ENCODE measurements at regions not wholly inside any gene's neighbourhood (a gene's known extent, or its start where the extent isn't known, plus 50 kb on each side); places are given as distances from the start of the nearest gene placed in this dataset.

DNA sequence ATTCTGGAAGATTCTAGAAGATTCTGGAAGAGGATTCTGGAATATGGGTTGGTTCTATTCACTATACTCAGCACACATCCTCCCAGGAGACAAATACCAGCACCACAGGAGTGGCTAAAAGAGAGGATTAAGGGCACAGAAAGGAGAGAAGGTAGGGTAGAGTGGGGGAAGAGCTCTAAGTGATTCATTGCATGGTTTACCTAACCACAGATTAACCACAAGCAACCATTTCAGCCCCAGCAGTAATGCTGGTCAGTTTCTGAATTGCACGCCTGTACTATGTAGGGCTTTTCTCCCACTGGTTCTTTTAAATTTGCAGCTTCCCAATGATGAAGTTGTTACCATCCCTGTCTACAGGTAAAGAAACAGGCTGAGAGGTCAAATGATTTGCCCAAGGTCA, 192.7 kb upstream of the PMEPA1 start:
- peaks cover 50% of the 10 kb centered on the region for H3K4me1 Mint-ChIP-seq
- H3K27ac Mint-ChIP-seq: peak overlapping the region in 1 of 3 experiments; percentile 21
- peaks cover 9% of the 10 kb centered on the region for H3K27me3 Mint-ChIP-seq (ENCODE audit: low read depth)
- H3K36me3 Mint-ChIP-seq (ENCODE audit: low read depth): no peaks in the 10 kb centered on the region
- TF ChIP-seq, protein P1, sequence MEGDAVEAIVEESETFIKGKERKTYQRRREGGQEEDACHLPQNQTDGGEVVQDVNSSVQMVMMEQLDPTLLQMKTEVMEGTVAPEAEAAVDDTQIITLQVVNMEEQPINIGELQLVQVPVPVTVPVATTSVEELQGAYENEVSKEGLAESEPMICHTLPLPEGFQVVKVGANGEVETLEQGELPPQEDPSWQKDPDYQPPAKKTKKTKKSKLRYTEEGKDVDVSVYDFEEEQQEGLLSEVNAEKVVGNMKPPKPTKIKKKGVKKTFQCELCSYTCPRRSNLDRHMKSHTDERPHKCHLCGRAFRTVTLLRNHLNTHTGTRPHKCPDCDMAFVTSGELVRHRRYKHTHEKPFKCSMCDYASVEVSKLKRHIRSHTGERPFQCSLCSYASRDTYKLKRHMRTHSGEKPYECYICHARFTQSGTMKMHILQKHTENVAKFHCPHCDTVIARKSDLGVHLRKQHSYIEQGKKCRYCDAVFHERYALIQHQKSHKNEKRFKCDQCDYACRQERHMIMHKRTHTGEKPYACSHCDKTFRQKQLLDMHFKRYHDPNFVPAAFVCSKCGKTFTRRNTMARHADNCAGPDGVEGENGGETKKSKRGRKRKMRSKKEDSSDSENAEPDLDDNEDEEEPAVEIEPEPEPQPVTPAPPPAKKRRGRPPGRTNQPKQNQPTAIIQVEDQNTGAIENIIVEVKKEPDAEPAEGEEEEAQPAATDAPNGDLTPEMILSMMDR (IDR thresholded peaks at IDR 0.05; ENCODE audit: unreplicated experiment in 3 of 3): no peak
- H3K4me3 Mint-ChIP-seq: no peak overlapping the region
- no peaks in the 10 kb centered on the region for H3K9me3 Mint-ChIP-seq

DNA sequence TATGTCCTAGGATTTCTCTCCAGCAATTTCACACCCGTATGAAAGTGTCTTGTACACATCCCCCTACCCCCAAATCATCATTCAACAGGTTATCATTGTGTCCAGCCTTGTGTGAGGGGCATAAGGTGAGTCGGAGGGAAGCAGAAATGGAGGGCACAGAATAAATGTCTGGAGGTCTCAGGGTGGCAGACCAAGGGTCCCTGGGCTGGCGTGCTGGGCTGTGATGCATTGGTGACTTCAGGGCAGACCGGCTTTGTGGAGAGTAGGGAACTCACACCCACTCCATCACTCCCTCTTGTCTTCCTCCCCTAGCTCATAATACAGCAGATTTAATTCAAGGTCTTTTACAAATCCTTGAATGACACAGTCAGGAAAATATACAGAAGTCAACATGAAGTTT, 191.7 kb upstream of the PMEPA1 start:
- Mint-ChIP-seq H3K36me3 (ENCODE audit: low read depth) (no peaks in the 10 kb centered on the region), H3K9me3 (no peaks in the 10 kb centered on the region), H3K27ac (no peak overlapping the region), H3K4me1 (peaks cover 47% of the 10 kb centered on the region), H3K27me3 (ENCODE audit: low read depth) (peaks cover 9% of the 10 kb centered on the region), H3K4me3 (no peak overlapping the region)
- TF ChIP-seq, protein P1 (IDR thresholded peaks at IDR 0.05; ENCODE audit: unreplicated experiment in 3 of 3): no peak

DNA sequence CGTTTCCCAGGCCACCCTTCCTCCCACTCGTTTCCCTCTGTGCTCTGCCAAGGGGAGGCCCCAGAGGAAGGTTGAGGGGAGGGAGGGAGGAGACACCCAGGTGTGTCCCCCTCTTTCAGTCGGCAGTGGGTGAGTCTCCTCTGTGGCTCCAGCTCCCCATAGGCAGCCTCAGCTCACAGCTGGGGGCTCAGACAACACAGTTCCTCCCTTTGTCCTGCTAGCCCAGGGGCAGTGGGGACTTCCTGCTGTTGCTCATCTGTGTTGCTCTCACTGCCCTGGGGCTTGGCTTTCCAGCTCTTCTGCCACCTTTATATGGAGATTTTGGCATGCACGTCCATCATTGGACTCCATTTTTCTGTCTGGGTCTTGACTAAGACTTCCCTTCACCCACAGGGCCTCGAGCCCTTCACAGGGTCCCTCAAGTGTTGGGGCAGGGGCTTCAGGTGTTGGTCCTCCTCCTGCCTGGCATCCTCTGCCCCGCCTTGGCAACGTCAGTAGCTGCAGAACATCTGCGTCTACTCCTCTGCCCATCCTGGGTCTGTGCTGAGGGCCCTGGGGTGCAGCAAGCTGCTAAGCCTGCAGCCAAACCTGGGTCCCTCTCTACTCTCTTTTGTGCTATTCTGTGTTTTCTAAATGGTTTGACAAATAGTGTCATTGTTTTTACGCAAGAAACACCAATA, 190.6 kb upstream of the PMEPA1 start:
- H3K9me3 Mint-ChIP-seq: no peaks in the 10 kb centered on the region
- H3K36me3 Mint-ChIP-seq (ENCODE audit: low read depth): no peaks in the 10 kb centered on the region
- TF ChIP-seq, protein P1 (IDR thresholded peaks at IDR 0.05; ENCODE audit: unreplicated experiment in 3 of 3): no peak
- H3K27me3 Mint-ChIP-seq (ENCODE audit: low read depth): peaks cover 9% of the 10 kb centered on the region
- peaks cover 36% of the 10 kb centered on the region for H3K4me1 Mint-ChIP-seq
- H3K4me3 Mint-ChIP-seq: no peak overlapping the region
- peak overlapping the region in 1 of 3 experiments; percentile 72 for H3K27ac Mint-ChIP-seq

DNA sequence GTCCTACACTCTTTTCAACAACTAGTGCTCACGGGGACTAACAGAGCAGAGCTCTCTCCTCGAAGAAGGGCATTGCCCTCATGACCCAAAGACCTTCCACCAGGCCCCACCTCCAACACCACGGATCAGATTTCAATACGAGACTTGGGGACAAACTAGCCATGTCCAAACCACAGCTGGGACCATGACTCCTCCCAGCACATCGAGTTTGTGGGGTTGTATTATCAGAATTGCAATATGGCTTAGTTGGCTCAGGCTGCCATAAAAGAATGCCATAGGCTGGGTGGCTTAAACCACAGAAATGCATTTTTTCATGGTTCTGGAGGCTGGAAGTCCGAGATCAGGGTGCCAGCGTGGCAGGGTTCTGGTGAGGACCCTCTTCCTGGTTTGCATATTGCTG, 189.7 kb upstream of the PMEPA1 start:
- no peaks in the 10 kb centered on the region for H3K9me3 Mint-ChIP-seq
- no peaks in the 10 kb centered on the region for H3K36me3 Mint-ChIP-seq (ENCODE audit: low read depth)
- H3K4me3 Mint-ChIP-seq: no peak overlapping the region
- TF ChIP-seq, protein P1 (IDR thresholded peaks at IDR 0.05; ENCODE audit: unreplicated experiment in 3 of 3): no peak
- peaks cover 9% of the 10 kb centered on the region for H3K27me3 Mint-ChIP-seq (ENCODE audit: low read depth)
- H3K27ac Mint-ChIP-seq: peak overlapping the region in 1 of 3 experiments; percentile 44
- H3K4me1 Mint-ChIP-seq: peaks cover 28% of the 10 kb centered on the region

DNA sequence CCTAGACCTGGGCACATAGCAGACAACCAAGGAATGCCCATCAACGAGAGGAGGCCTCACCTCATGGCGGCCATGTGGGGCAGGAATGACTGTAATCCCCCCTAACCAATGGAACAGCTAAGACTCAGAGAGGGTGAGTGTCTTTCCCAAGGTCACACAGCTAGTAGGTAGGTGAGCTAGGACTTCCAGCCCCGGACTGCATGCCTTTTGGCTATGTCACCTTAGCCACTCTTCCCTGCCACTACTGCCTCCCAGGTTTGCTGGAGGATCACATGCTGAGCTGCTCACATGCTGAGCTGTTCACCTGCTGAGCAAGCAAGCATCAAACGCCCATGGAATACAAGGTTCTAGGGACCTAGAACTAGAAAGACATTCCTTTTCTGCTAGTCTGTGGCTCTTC, 188.5 kb upstream of the PMEPA1 start:
- TF ChIP-seq, protein P1 (IDR thresholded peaks at IDR 0.05; ENCODE audit: unreplicated experiment in 3 of 3): no peak
- no peaks in the 10 kb centered on the region for H3K9me3 Mint-ChIP-seq
- peaks cover 17% of the 10 kb centered on the region for H3K27me3 Mint-ChIP-seq (ENCODE audit: low read depth)
- H3K36me3 Mint-ChIP-seq (ENCODE audit: low read depth): no peaks in the 10 kb centered on the region
- H3K4me3 Mint-ChIP-seq: no peak overlapping the region
- peaks cover 26% of the 10 kb centered on the region for H3K4me1 Mint-ChIP-seq
- H3K27ac Mint-ChIP-seq: peak overlapping the region in 1 of 3 experiments; percentile 50

DNA sequence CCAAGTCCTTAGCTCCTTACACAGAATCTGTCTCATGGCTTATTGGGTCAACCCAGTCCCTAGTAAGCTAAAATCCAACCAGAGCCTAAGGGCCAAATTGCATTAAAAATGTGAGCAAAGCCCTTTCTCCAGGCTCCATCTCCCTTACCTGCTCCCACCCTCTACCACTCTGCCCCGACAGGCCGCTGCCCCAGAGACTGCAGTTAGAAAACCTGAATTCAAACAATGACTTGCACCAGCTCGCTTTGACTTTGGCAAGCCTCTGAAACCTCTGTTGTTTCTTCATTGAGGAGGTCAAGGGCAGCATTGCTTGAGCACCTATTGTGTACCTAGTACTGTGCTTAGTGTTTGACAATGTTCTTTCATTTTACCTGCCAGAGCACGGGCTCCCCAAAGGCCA, 188.1 kb upstream of the PMEPA1 start:
- Mint-ChIP-seq H3K27me3 (ENCODE audit: low read depth) (peaks cover 17% of the 10 kb centered on the region), H3K4me3 (no peak overlapping the region), H3K4me1 (peaks cover 30% of the 10 kb centered on the region), H3K9me3 (no peaks in the 10 kb centered on the region), H3K27ac (peak overlapping the region in 2 of 3 experiments; percentile 50 to 57), H3K36me3 (ENCODE audit: low read depth) (no peaks in the 10 kb centered on the region)
- TF ChIP-seq, protein P1 (IDR thresholded peaks at IDR 0.05; ENCODE audit: unreplicated experiment in 3 of 3): no peak
